ENCODE measurements at regions not wholly inside any gene's neighbourhood (a gene's known extent, or its start where the extent isn't known, plus 50 kb on each side); places are given as distances from the start of the nearest gene placed in this dataset.
"Not testable (repeated sequence)": the region's sequence is repeated elsewhere in the genome, so short reads cannot be mapped to it uniquely, and the experiment has no call there.

GRCh38 chr10:15433850-15434537 lies 62.9 kb upstream of the FAM171A1 start:
- intact Hi-C loops (cut with DNase I): loop anchor here (2.0 to 5.0 kb wide), 4 partner anchors 153 to 388 kb away; partner anchors contain the start of gene ITGA8 (in 1 of the 2)
- no peak for DNase-seq
- peak overlapping the region; percentile 24 to 56 for H3K4me3 ChIP-seq (ENCODE audit: low read length in 2 of 2)
- WGBS, 2 donors: 4 to 6% methylated on average over 9 of the region's 9 CpGs
- no peaks in the 10 kb centered on the region for H3K9me3 ChIP-seq (ENCODE audit: control insufficient read depth, low read length)
- H3K27me3 ChIP-seq (ENCODE audit: control insufficient read depth in 1 of 2, insufficient read depth in 2 of 2, low read length in 1 of 2): no peaks in the 10 kb centered on the region
- no peaks in the 10 kb centered on the region for H3K36me3 ChIP-seq (ENCODE audit: control insufficient read depth in 1 of 2, insufficient read depth in 2 of 2, low read length in 1 of 2)
- peak overlapping the region in 1 of 2 donors; percentile 87 for H3K27ac ChIP-seq (ENCODE audit: low read depth in 1 of 2, low read length in 2 of 2)
- H3K4me1 ChIP-seq (ENCODE audit: control insufficient read depth in 1 of 2, insufficient read depth in 2 of 2, low read length in 2 of 2): peaks cover 0 to 2% of the 10 kb centered on the region in 2 donors
- peak; percentile 68 for ATAC-seq (ENCODE audit: low FRiP score)

GRCh38 chr10:15432266-15432665 lies 61.2 kb upstream of the FAM171A1 start:
- H3K4me1 ChIP-seq (ENCODE audit: control insufficient read depth in 1 of 2, insufficient read depth in 2 of 2, low read length in 2 of 2): peaks cover 2 to 4% of the 10 kb centered on the region in 2 donors
- ATAC-seq (ENCODE audit: low FRiP score): no peak
- no peaks in the 10 kb centered on the region for H3K36me3 ChIP-seq (ENCODE audit: control insufficient read depth in 1 of 2, insufficient read depth in 2 of 2, low read length in 1 of 2)
- no peaks in the 10 kb centered on the region for H3K27me3 ChIP-seq (ENCODE audit: control insufficient read depth in 1 of 2, insufficient read depth in 2 of 2, low read length in 1 of 2)
- WGBS, 2 donors: 16 to 26% methylated on average over 7 of the region's 7 CpGs
- intact Hi-C loops (cut with DNase I): loop anchor here (2.0 to 5.0 kb wide), 4 partner anchors 155 to 390 kb away; partner anchors contain the start of gene ITGA8 (in 1 of the 2)
- H3K27ac ChIP-seq (ENCODE audit: low read depth in 1 of 2, low read length in 2 of 2): no peak overlapping the region
- no peaks in the 10 kb centered on the region for H3K9me3 ChIP-seq (ENCODE audit: control insufficient read depth, low read length)
- DNase-seq: no peak
- no peak overlapping the region for H3K4me3 ChIP-seq (ENCODE audit: low read length in 2 of 2)

- intact Hi-C loops (cut with DNase I): loop anchor here in 1 of 2 donors (5.0 kb wide), 3 partner anchors 156 to 391 kb away; partner anchors contain the start of gene ITGA8
- Histone ChIP-seq H3K36me3 (ENCODE audit: control insufficient read depth in 1 of 2, insufficient read depth in 2 of 2, low read length in 1 of 2) (no peaks in the 10 kb centered on the region), H3K4me1 (ENCODE audit: control insufficient read depth in 1 of 2, insufficient read depth in 2 of 2, low read length in 2 of 2) (peaks cover 2 to 4% of the 10 kb centered on the region in 2 donors)
Measured at GRCh38 chr10:15430969-15431771, 60.1 kb upstream of the FAM171A1 start.

GRCh38 chr10:15428681-15429080 lies 57.6 kb upstream of the FAM171A1 start:
- no peak overlapping the region for H3K27ac ChIP-seq (ENCODE audit: low read depth in 1 of 2, low read length in 2 of 2)
- intact Hi-C loops (cut with DNase I): no loop called here
- DNase-seq: no peak

More at GRCh38 chr10:15430969-15431771, 60.1 kb upstream of the FAM171A1 start:
- ATAC-seq (ENCODE audit: low FRiP score): no peak
- Histone ChIP-seq H3K27ac (ENCODE audit: low read depth in 1 of 2, low read length in 2 of 2) (no peak overlapping the region), H3K9me3 (ENCODE audit: control insufficient read depth, low read length) (no peaks in the 10 kb centered on the region), H3K4me3 (ENCODE audit: low read length in 2 of 2) (no peak overlapping the region), H3K27me3 (ENCODE audit: control insufficient read depth in 1 of 2, insufficient read depth in 2 of 2, low read length in 1 of 2) (no peaks in the 10 kb centered on the region)
- no peak for DNase-seq
- 63 to 69% methylated on average over 7 of the region's 7 CpGs for WGBS, 2 donors

GRCh38 chr10:15427843-15428414 lies 56.8 kb upstream of the FAM171A1 start:
- intact Hi-C loops (cut with DNase I): no loop called here

More at GRCh38 chr10:15428681-15429080, 57.6 kb upstream of the FAM171A1 start:
- no peaks in the 10 kb centered on the region for H3K36me3 ChIP-seq (ENCODE audit: control insufficient read depth in 1 of 2, insufficient read depth in 2 of 2, low read length in 1 of 2)
- peaks cover 2% of the 10 kb centered on the region in 2 donors for H3K4me1 ChIP-seq (ENCODE audit: control insufficient read depth in 1 of 2, insufficient read depth in 2 of 2, low read length in 2 of 2)
- ATAC-seq (ENCODE audit: low FRiP score): no peak
- no peak overlapping the region for H3K4me3 ChIP-seq (ENCODE audit: low read length in 2 of 2)
- no peaks in the 10 kb centered on the region for H3K27me3 ChIP-seq (ENCODE audit: control insufficient read depth in 1 of 2, insufficient read depth in 2 of 2, low read length in 1 of 2)
- 48 to 52% methylated on average over 2 of the region's 2 CpGs for WGBS, 2 donors
- H3K9me3 ChIP-seq (ENCODE audit: control insufficient read depth, low read length): no peaks in the 10 kb centered on the region

GRCh38 chr10:15426558-15426957 lies 55.5 kb upstream of the FAM171A1 start:
- H3K4me3 ChIP-seq (ENCODE audit: low read length in 2 of 2): no peak overlapping the region
- no peak overlapping the region for H3K27ac ChIP-seq (ENCODE audit: low read depth in 1 of 2, low read length in 2 of 2)
- intact Hi-C loops (cut with DNase I): no loop called here
- 94% methylated on average over 14 to 15 of the region's 15 CpGs for WGBS, 2 donors
- no peaks in the 10 kb centered on the region for H3K36me3 ChIP-seq (ENCODE audit: control insufficient read depth in 1 of 2, insufficient read depth in 2 of 2, low read length in 1 of 2)
- ATAC-seq (ENCODE audit: low FRiP score) (no peak), DNase-seq (no peak)
- no peaks in the 10 kb centered on the region for H3K27me3 ChIP-seq (ENCODE audit: control insufficient read depth in 1 of 2, insufficient read depth in 2 of 2, low read length in 1 of 2)
- H3K9me3 ChIP-seq (ENCODE audit: control insufficient read depth, low read length): no peaks in the 10 kb centered on the region
- peaks cover 2% of the 10 kb centered on the region in 2 donors for H3K4me1 ChIP-seq (ENCODE audit: control insufficient read depth in 1 of 2, insufficient read depth in 2 of 2, low read length in 2 of 2)

More at GRCh38 chr10:15427843-15428414, 56.8 kb upstream of the FAM171A1 start:
- Histone ChIP-seq H3K27ac (ENCODE audit: low read depth in 1 of 2, low read length in 2 of 2) (no peak overlapping the region), H3K27me3 (ENCODE audit: control insufficient read depth in 1 of 2, insufficient read depth in 2 of 2, low read length in 1 of 2) (no peaks in the 10 kb centered on the region), H3K9me3 (ENCODE audit: control insufficient read depth, low read length) (no peaks in the 10 kb centered on the region), H3K36me3 (ENCODE audit: control insufficient read depth in 1 of 2, insufficient read depth in 2 of 2, low read length in 1 of 2) (no peaks in the 10 kb centered on the region), H3K4me3 (ENCODE audit: low read length in 2 of 2) (no peak overlapping the region), H3K4me1 (ENCODE audit: control insufficient read depth in 1 of 2, insufficient read depth in 2 of 2, low read length in 2 of 2) (peaks cover 2% of the 10 kb centered on the region in 2 donors)
- WGBS, 2 donors: 18 to 19% methylated on average over 5 of the region's 5 CpGs
- ATAC-seq (ENCODE audit: low FRiP score): peak; percentile 65
- DNase-seq: no peak

DNA sequence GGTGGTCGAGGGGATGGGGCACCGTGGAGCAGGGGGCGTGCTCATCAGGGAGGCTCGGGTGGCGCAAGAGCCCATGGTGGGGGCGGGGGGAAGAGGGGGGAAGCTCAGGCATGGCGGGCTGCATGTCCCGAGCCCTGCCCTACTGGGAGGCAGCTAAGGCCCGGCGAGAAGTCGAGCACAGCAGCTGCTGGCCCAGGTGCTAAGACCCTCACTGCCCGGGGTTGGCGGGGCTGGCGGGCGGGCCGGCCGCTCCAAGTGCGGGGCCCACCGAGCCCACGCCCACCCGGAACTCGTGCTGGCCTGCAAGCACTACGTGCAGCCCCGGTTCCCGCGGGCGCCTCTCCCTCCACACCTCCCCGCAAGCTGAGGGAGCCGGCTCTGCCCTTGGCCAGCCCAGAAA lies 55.0 kb upstream of the FAM171A1 start:
- H3K9me3 ChIP-seq (ENCODE audit: control insufficient read depth, low read length): no peaks in the 10 kb centered on the region
- intact Hi-C loops (cut with DNase I): no loop called here
- H3K4me3 ChIP-seq (ENCODE audit: low read length in 2 of 2): no peak overlapping the region
- H3K36me3 ChIP-seq (ENCODE audit: control insufficient read depth in 1 of 2, insufficient read depth in 2 of 2, low read length in 1 of 2): no peaks in the 10 kb centered on the region
- ATAC-seq (ENCODE audit: low FRiP score) (no peak), DNase-seq (no peak)
- 93 to 96% methylated on average over 26 to 29 of the region's 29 CpGs for WGBS, 2 donors
- no peaks in the 10 kb centered on the region for H3K27me3 ChIP-seq (ENCODE audit: control insufficient read depth in 1 of 2, insufficient read depth in 2 of 2, low read length in 1 of 2)
- H3K4me1 ChIP-seq (ENCODE audit: control insufficient read depth in 1 of 2, insufficient read depth in 2 of 2, low read length in 2 of 2): peaks cover 2% of the 10 kb centered on the region in 2 donors
- no peak overlapping the region for H3K27ac ChIP-seq (ENCODE audit: low read depth in 1 of 2, low read length in 2 of 2)

DNA sequence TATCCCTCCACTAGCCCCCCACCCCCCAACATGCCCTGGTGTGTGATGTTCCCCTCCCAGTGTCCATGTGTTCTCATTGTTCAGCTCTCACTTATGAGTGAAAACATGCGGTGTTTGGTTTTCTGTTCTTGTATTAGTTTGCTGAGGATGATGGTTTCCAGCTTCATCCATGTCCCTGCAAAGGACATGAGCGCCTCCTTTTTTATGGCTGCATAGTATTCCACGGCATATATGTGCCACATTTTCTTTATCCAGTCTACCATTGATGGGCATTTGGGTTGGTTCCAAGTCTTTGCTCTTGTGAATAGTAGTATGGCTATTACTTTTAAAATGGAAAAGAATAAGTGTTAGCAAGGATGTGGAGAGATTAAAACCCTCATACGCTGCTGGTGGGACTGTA lies 50.8 kb upstream of the FAM171A1 start:
- H3K4me3 ChIP-seq (ENCODE audit: low read length in 2 of 2); H3K27ac ChIP-seq (ENCODE audit: low read depth in 1 of 2, low read length in 2 of 2); H3K4me1 ChIP-seq (ENCODE audit: control insufficient read depth in 1 of 2, insufficient read depth in 2 of 2, low read length in 2 of 2); H3K9me3 ChIP-seq (ENCODE audit: control insufficient read depth, low read length); DNase-seq; H3K27me3 ChIP-seq (ENCODE audit: control insufficient read depth in 1 of 2, insufficient read depth in 2 of 2, low read length in 1 of 2); ATAC-seq (ENCODE audit: low FRiP score); H3K36me3 ChIP-seq (ENCODE audit: control insufficient read depth in 1 of 2, insufficient read depth in 2 of 2, low read length in 1 of 2); intact Hi-C loops (cut with DNase I): not testable (repeated sequence)
- 96 to 97% methylated on average over 4 of the region's 4 CpGs for WGBS, 2 donors

Data from aorta (tissue), 5 donors.